ENCODE measurements at regions not wholly inside any gene's neighbourhood (a gene's known extent, or its start where the extent isn't known, plus 50 kb on each side); places are given as distances from the start of the nearest gene placed in this dataset.

DNA sequence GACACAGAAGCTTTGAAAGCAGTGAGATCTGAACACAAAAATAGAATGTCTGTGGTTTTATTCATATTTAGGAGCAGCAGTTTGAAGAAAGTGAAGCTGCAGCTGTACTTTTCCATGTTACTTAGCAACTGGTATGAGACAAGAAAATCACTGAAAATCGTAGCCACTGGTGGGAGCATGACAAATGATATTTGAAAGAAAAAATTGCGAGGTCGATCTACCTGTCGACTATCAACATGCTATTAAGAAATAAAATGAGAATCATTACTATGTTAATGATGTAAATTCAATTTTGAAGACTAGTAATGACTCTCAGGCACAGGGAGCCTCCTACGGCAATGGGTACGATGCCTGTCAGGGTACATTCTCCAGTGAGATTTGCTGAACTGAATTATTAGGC is 436.4 kb downstream of the SLITRK5 start:
- H3K27ac ChIP-seq (ENCODE audit: low read length): no peak overlapping the region
- Mint-ChIP-seq H3K4me1 (peaks cover 2 to 5% of the 10 kb centered on the region in 2 donors), H3K4me3 (no peak overlapping the region), H3K27me3 (ENCODE audit: low read depth in 2 of 2) (no peaks in the 10 kb centered on the region), H3K36me3 (peaks cover under 1% of the 10 kb centered on the region), H3K27ac (no peak overlapping the region), H3K9me3 (no peaks in the 10 kb centered on the region)
- no peaks in the 10 kb centered on the region for H3K9me3 ChIP-seq (ENCODE audit: control insufficient read depth, insufficient read depth, low read length)
- no peaks in the 10 kb centered on the region for H3K36me3 ChIP-seq (ENCODE audit: control insufficient read depth, insufficient read depth, low read length)
- ATAC-seq (no peak), DNase-seq (no peak)
- no peak overlapping the region for H3K4me3 ChIP-seq (ENCODE audit: low read length)
- TF ChIP-seq, protein P1, sequence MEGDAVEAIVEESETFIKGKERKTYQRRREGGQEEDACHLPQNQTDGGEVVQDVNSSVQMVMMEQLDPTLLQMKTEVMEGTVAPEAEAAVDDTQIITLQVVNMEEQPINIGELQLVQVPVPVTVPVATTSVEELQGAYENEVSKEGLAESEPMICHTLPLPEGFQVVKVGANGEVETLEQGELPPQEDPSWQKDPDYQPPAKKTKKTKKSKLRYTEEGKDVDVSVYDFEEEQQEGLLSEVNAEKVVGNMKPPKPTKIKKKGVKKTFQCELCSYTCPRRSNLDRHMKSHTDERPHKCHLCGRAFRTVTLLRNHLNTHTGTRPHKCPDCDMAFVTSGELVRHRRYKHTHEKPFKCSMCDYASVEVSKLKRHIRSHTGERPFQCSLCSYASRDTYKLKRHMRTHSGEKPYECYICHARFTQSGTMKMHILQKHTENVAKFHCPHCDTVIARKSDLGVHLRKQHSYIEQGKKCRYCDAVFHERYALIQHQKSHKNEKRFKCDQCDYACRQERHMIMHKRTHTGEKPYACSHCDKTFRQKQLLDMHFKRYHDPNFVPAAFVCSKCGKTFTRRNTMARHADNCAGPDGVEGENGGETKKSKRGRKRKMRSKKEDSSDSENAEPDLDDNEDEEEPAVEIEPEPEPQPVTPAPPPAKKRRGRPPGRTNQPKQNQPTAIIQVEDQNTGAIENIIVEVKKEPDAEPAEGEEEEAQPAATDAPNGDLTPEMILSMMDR (IDR thresholded peaks at IDR 0.05): no peak
- intact Hi-C loops (cut with micrococcal nuclease): no loop called here
- no peaks in the 10 kb centered on the region for H3K27me3 ChIP-seq (ENCODE audit: control insufficient read depth, insufficient read depth, low read length)
- H3K4me1 ChIP-seq (ENCODE audit: control insufficient read depth, insufficient read depth, low read length): no peaks in the 10 kb centered on the region
- WGBS (ENCODE audit: insufficient coverage): 51% methylated on average over 6 of the region's 6 CpGs

DNA sequence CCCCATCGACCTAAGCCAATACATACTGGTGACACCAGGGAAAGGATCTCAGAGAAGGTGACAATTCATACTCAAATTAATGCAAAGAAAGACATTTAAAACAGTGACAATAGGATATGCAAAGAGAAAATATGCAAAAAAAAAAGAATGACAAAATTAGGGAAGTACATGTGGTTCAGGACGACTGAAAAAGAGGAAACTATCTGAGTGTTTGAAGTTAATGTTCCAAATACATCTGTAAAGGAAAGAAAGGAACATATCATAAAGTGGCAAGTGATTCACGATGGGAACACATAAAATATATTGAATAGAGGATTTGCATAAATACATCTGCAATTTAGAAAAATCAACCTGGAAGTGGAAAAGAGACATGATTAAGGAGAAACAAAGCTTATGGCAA is 441.4 kb downstream of the SLITRK5 start:
- intact Hi-C loops (cut with micrococcal nuclease): no loop called here
- no peak overlapping the region for H3K27ac ChIP-seq (ENCODE audit: low read length)

DNA sequence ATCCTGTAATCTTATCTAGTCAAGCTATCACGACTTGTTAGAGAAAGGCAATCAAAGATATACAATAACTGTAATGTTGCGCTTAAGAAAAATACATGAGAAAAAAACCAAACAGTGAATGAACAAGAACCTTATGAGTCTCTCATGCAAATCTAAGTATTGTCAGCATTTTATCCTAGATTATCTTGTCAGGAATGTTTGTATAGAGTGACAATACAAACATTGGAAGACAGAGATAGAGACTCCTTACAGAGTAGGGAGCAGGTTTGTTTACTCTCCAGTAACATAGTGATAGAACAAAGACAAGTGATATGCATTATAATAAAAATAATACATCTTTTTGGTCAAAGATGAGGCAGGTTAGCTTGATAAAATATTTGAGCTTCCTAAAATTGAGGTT is 444.8 kb downstream of the SLITRK5 start:
- intact Hi-C loops (cut with micrococcal nuclease): no loop called here
- H3K4me1 Mint-ChIP-seq: no peaks in the 10 kb centered on the region
- no peaks in the 10 kb centered on the region for H3K9me3 Mint-ChIP-seq
- H3K27ac ChIP-seq (ENCODE audit: low read length): no peak overlapping the region
- DNase-seq: no peak
- H3K4me1 ChIP-seq (ENCODE audit: control insufficient read depth, insufficient read depth, low read length): no peaks in the 10 kb centered on the region
- TF ChIP-seq, protein P1 (IDR thresholded peaks at IDR 0.05): no peak
- no peaks in the 10 kb centered on the region for H3K27me3 ChIP-seq (ENCODE audit: control insufficient read depth, insufficient read depth, low read length)
- no peaks in the 10 kb centered on the region for H3K36me3 Mint-ChIP-seq
- no peaks in the 10 kb centered on the region for H3K9me3 ChIP-seq (ENCODE audit: control insufficient read depth, insufficient read depth, low read length)
- H3K4me3 Mint-ChIP-seq: no peak overlapping the region
- no peak overlapping the region for H3K27ac Mint-ChIP-seq
- WGBS (ENCODE audit: insufficient coverage): 100% methylated on average over 2 of the region's 2 CpGs
- H3K4me3 ChIP-seq (ENCODE audit: low read length): no peak overlapping the region
- no peak for ATAC-seq
- no peaks in the 10 kb centered on the region for H3K36me3 ChIP-seq (ENCODE audit: control insufficient read depth, insufficient read depth, low read length)
- no peaks in the 10 kb centered on the region for H3K27me3 Mint-ChIP-seq (ENCODE audit: low read depth in 2 of 2)

More for the DNA sequence above, 441.4 kb downstream of the SLITRK5 start:
- ATAC-seq: no peak
- no peaks in the 10 kb centered on the region for H3K36me3 Mint-ChIP-seq
- H3K4me3 Mint-ChIP-seq: no peak overlapping the region
- no peaks in the 10 kb centered on the region for H3K27me3 Mint-ChIP-seq (ENCODE audit: low read depth in 2 of 2)
- 16% methylated on average over 3 of the region's 3 CpGs for WGBS (ENCODE audit: insufficient coverage)
- no peaks in the 10 kb centered on the region for H3K4me1 Mint-ChIP-seq
- no peak for DNase-seq
- TF ChIP-seq, protein P1 (IDR thresholded peaks at IDR 0.05): no peak
- H3K27me3 ChIP-seq (ENCODE audit: control insufficient read depth, insufficient read depth, low read length): no peaks in the 10 kb centered on the region
- H3K4me3 ChIP-seq (ENCODE audit: low read length): no peak overlapping the region
- no peaks in the 10 kb centered on the region for H3K36me3 ChIP-seq (ENCODE audit: control insufficient read depth, insufficient read depth, low read length)
- H3K27ac Mint-ChIP-seq: no peak overlapping the region
- no peaks in the 10 kb centered on the region for H3K4me1 ChIP-seq (ENCODE audit: control insufficient read depth, insufficient read depth, low read length)
- no peaks in the 10 kb centered on the region for H3K9me3 Mint-ChIP-seq
- no peaks in the 10 kb centered on the region for H3K9me3 ChIP-seq (ENCODE audit: control insufficient read depth, insufficient read depth, low read length)

DNA sequence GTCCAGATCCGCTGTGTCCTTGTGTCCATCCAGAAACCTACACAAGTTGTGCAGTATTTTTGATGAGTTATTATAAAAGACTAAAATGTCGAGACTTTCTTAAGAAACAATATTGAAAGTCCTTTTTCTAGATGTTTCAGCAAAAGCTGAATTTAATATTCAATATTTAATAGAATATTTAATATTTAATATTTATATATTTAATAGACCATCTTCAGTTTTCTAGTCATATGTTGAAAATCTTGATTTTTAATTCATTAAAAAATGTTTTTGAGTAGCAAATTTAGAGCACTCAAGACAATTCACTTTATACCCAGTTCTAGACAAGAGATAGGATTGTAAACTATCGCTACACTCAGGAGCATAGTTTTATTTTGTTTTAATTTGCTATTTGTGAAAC is 447.8 kb downstream of the SLITRK5 start:
- no peaks in the 10 kb centered on the region for H3K36me3 ChIP-seq (ENCODE audit: control insufficient read depth, insufficient read depth, low read length)
- no peaks in the 10 kb centered on the region for H3K36me3 Mint-ChIP-seq
- DNase-seq (no peak), ATAC-seq (no peak)
- H3K27me3 Mint-ChIP-seq (ENCODE audit: low read depth in 2 of 2): no peaks in the 10 kb centered on the region
- H3K9me3 Mint-ChIP-seq: peaks cover 0 to 2% of the 10 kb centered on the region in 2 donors
- H3K9me3 ChIP-seq (ENCODE audit: control insufficient read depth, insufficient read depth, low read length): no peaks in the 10 kb centered on the region
- H3K27ac Mint-ChIP-seq: no peak overlapping the region
- no peaks in the 10 kb centered on the region for H3K27me3 ChIP-seq (ENCODE audit: control insufficient read depth, insufficient read depth, low read length)
- H3K4me3 Mint-ChIP-seq: no peak overlapping the region
- TF ChIP-seq, protein P1 (IDR thresholded peaks at IDR 0.05): no peak
- WGBS (ENCODE audit: insufficient coverage): 83% methylated on average over 1 of the region's 3 CpGs
- H3K4me3 ChIP-seq (ENCODE audit: low read length): no peak overlapping the region
- no peak overlapping the region for H3K27ac ChIP-seq (ENCODE audit: low read length)
- H3K4me1 ChIP-seq (ENCODE audit: control insufficient read depth, insufficient read depth, low read length): no peaks in the 10 kb centered on the region
- no peaks in the 10 kb centered on the region for H3K4me1 Mint-ChIP-seq
- intact Hi-C loops (cut with micrococcal nuclease): no loop called here
